ENCODE measurements at regions not wholly inside any gene's neighbourhood (a gene's known extent, or its start where the extent isn't known, plus 50 kb on each side); places are given as distances from the start of the nearest gene placed in this dataset.

DNA sequence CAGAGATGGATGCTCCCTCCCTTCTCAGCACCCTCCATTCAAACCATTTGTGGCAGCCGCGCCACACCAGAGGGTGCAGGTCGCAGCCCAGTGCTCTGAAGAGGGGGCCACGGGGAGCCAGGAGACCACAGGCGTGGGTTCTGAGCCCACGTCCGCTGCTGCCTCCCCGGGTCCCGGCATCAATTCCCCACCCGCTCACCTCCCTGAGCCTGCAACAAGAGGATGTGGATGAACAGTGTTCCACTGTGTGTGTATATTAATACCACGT lies 120.1 kb upstream of the VSTM2B start:
- H3K27me3 ChIP-seq (ENCODE audit: control insufficient read depth, insufficient read depth, low read length) = 0 out of 2 replicates have a peak, but pooled peaks cover 2% of the 10 kb centered on the region
- H3K4me3 ChIP-seq (ENCODE audit: low read depth in 2 of 2, low read length in 2 of 2) = no peak overlapping the region
- no peak overlapping the region for H3K27ac ChIP-seq (ENCODE audit: low read length)
- ATAC-seq (0 out of 2 replicates have a peak, but pooled peaks have one; percentile 23), DNase-seq (ENCODE audit: low read depth, low spot score) (no peak)
- BruUV-seq (replicated peaks) = no TSS peak
- CTCF ChIA-PET = no interaction called here
- H3K4me1 ChIP-seq (ENCODE audit: control insufficient read depth, insufficient read depth, low read length) = peaks cover 3% of the 10 kb centered on the region
- in situ Hi-C loops (cut with HindIII; ENCODE audit: low pct_unique_long_range_greater_than_20kb, low sequenced_read_pairs) = no loop called here
- no peak for TF ChIP-seq POLR2AphosphoS5 (IDR thresholded peaks at IDR 0.05; ENCODE audit: low read depth, low read length)
- TF ChIP-seq, protein P1, sequence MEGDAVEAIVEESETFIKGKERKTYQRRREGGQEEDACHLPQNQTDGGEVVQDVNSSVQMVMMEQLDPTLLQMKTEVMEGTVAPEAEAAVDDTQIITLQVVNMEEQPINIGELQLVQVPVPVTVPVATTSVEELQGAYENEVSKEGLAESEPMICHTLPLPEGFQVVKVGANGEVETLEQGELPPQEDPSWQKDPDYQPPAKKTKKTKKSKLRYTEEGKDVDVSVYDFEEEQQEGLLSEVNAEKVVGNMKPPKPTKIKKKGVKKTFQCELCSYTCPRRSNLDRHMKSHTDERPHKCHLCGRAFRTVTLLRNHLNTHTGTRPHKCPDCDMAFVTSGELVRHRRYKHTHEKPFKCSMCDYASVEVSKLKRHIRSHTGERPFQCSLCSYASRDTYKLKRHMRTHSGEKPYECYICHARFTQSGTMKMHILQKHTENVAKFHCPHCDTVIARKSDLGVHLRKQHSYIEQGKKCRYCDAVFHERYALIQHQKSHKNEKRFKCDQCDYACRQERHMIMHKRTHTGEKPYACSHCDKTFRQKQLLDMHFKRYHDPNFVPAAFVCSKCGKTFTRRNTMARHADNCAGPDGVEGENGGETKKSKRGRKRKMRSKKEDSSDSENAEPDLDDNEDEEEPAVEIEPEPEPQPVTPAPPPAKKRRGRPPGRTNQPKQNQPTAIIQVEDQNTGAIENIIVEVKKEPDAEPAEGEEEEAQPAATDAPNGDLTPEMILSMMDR (IDR thresholded peaks at IDR 0.05) = no peak
- TF ChIP-seq, protein P2, sequence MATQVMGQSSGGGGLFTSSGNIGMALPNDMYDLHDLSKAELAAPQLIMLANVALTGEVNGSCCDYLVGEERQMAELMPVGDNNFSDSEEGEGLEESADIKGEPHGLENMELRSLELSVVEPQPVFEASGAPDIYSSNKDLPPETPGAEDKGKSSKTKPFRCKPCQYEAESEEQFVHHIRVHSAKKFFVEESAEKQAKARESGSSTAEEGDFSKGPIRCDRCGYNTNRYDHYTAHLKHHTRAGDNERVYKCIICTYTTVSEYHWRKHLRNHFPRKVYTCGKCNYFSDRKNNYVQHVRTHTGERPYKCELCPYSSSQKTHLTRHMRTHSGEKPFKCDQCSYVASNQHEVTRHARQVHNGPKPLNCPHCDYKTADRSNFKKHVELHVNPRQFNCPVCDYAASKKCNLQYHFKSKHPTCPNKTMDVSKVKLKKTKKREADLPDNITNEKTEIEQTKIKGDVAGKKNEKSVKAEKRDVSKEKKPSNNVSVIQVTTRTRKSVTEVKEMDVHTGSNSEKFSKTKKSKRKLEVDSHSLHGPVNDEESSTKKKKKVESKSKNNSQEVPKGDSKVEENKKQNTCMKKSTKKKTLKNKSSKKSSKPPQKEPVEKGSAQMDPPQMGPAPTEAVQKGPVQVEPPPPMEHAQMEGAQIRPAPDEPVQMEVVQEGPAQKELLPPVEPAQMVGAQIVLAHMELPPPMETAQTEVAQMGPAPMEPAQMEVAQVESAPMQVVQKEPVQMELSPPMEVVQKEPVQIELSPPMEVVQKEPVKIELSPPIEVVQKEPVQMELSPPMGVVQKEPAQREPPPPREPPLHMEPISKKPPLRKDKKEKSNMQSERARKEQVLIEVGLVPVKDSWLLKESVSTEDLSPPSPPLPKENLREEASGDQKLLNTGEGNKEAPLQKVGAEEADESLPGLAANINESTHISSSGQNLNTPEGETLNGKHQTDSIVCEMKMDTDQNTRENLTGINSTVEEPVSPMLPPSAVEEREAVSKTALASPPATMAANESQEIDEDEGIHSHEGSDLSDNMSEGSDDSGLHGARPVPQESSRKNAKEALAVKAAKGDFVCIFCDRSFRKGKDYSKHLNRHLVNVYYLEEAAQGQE (IDR thresholded peaks at IDR 0.05; ENCODE audit: insufficient read depth in 1 of 2, low read depth in 2 of 2, low read length in 1 of 2) = no peak
- no peak for TF ChIP-seq TCF7L2 (IDR thresholded peaks at IDR 0.05; ENCODE audit: low read depth, low read length)
- TF ChIP-seq SIN3A (IDR thresholded peaks at IDR 0.05; ENCODE audit: borderline replicate concordance, insufficient read depth, low read depth, low read length) = no peak
- POLR2A ChIA-PET = no interaction called here
- H3K36me3 ChIP-seq (ENCODE audit: control insufficient read depth, insufficient read depth, low read length) = no peaks in the 10 kb centered on the region
- H3K9me3 ChIP-seq (ENCODE audit: control insufficient read depth, insufficient read depth, low read depth, low read length) = no peaks in the 10 kb centered on the region
- intact Hi-C loops (cut with micrococcal nuclease; ENCODE audit: unreplicated experiment) = no loop called here

DNA sequence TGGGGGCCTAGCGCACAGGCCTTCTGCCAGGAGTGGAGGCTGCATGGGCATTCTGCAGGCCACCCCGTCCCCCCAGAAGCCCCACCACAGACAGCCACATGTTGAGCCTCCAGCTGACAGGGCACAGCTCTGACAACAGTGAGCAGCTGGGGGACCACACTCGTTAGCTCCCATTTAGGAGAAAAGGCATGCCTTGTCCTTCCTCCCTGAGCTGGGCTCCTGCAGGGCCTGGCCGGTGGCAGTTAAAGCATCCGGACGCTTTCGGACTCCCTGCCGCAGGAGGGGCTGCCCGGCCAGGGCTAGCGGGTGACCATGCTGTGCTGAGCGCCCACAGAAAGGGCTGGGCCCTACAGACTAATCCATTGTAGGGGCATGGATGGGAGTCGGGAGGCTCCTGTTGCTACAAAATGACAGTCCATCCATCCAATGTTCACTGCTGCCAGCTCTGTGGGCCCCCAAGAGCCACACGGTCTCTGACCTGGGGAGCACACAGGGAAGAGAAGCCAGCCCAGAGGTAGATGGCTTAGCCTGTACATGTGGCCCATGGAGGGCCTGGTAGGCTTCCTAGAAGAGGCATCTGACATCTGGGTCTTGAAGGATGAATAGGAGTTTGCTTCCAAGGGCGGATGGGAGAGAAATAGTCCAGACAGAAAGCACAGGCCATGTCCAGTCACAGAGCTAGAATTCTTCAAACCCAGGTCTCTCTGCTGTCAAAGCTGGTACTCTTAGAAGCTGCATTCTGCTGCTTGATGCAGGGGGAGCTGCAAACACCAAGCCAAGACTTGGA lies 116.5 kb upstream of the VSTM2B start:
- POLR2A ChIA-PET = no interaction called here
- in situ Hi-C loops (cut with HindIII; ENCODE audit: low pct_unique_long_range_greater_than_20kb, low sequenced_read_pairs) = no loop called here

More for the DNA sequence above, 116.5 kb upstream of the VSTM2B start:
- H3K4me1 ChIP-seq (ENCODE audit: control insufficient read depth, insufficient read depth, low read length) = no peaks in the 10 kb centered on the region
- BruUV-seq (replicated peaks) = no TSS peak
- ATAC-seq (no peak), DNase-seq (ENCODE audit: low read depth, low spot score) (no peak)
- H3K36me3 ChIP-seq (ENCODE audit: control insufficient read depth, insufficient read depth, low read length) = no peaks in the 10 kb centered on the region
- H3K27ac ChIP-seq (ENCODE audit: low read length) = no peak overlapping the region
- no peak overlapping the region for H3K4me3 ChIP-seq (ENCODE audit: low read depth in 2 of 2, low read length in 2 of 2)
- CTCF ChIA-PET = no interaction called here
- H3K27me3 ChIP-seq (ENCODE audit: control insufficient read depth, insufficient read depth, low read length) = 0 out of 2 replicates have a peak, but pooled peaks cover 2% of the 10 kb centered on the region
- intact Hi-C loops (cut with micrococcal nuclease; ENCODE audit: unreplicated experiment) = no loop called here
- H3K9me3 ChIP-seq (ENCODE audit: control insufficient read depth, insufficient read depth, low read depth, low read length) = no peaks in the 10 kb centered on the region
- TF ChIP-seq, protein P2 (IDR thresholded peaks at IDR 0.05; ENCODE audit: insufficient read depth in 1 of 2, low read depth in 2 of 2, low read length in 1 of 2) = no peak
- no peak for TF ChIP-seq POLR2AphosphoS5 (IDR thresholded peaks at IDR 0.05; ENCODE audit: low read depth, low read length)
- TF ChIP-seq, protein P1 (IDR thresholded peaks at IDR 0.05) = no peak
- no peak for TF ChIP-seq TCF7L2 (IDR thresholded peaks at IDR 0.05; ENCODE audit: low read depth, low read length)
- no peak for TF ChIP-seq SIN3A (IDR thresholded peaks at IDR 0.05; ENCODE audit: borderline replicate concordance, insufficient read depth, low read depth, low read length)
